Activated CD8-positive, alpha-beta memory T cell treated with anti-CD3 and anti-CD28 coated beads, Interleukin-2, amount 50 U/mL, for 4 hours (primary cell): ENCODE measurements at regions not wholly inside any gene's neighbourhood (a gene's known extent, or its start where the extent isn't known, plus 50 kb on each side); places are given as distances from the start of the nearest gene placed in this dataset.

Source experiments
- DNase-seq: peaks from one replicate; pipeline ENCODE4 v3.0.0-alpha.2; 2020

GRCh38 chr7:148950806-148951205, 66.7 kb upstream of the EZH2 start:
- no peak for DNase-seq

- DNase-seq: no peak
Measured at GRCh38 chr7:148944935-148945934, 61.1 kb upstream of the EZH2 start.

GRCh38 chr7:148941598-148942275, 57.6 kb upstream of the EZH2 start:
- peak; percentile 54 for DNase-seq

GRCh38 chr7:148940702-148941597, 56.9 kb upstream of the EZH2 start:
- DNase-seq: peak; percentile 68

- DNase-seq: no peak
Measured at GRCh38 chr7:148939128-148939755, 55.2 kb upstream of the EZH2 start.

GRCh38 chr7:148935451-148935850, 51.4 kb upstream of the EZH2 start:
- no peak for DNase-seq
